ENCODE measurements at regions not wholly inside any gene's neighbourhood (a gene's known extent, or its start where the extent isn't known, plus 50 kb on each side); places are given as distances from the start of the nearest gene placed in this dataset.

DNA sequence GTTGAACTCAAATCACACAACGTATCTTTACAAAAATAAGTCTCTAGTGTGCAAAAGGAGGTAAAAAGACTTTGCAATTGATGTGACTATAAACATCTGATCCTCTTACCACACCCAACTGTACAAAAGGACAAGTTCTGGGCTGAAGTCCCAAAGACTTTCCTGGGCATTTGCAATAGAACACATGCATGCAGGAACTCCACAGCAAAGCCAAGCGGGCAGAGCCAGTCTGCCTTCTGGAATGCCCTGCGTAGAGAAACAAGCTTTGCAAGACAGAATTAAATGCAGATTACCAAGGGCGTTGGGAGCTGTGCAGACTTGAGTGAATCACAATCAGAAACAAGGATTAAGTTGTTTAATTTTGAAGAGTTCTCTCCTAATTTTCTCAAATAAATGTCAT lies 208.4 kb upstream of the ZNF521 start:
- TF ChIP-seq, protein P1, sequence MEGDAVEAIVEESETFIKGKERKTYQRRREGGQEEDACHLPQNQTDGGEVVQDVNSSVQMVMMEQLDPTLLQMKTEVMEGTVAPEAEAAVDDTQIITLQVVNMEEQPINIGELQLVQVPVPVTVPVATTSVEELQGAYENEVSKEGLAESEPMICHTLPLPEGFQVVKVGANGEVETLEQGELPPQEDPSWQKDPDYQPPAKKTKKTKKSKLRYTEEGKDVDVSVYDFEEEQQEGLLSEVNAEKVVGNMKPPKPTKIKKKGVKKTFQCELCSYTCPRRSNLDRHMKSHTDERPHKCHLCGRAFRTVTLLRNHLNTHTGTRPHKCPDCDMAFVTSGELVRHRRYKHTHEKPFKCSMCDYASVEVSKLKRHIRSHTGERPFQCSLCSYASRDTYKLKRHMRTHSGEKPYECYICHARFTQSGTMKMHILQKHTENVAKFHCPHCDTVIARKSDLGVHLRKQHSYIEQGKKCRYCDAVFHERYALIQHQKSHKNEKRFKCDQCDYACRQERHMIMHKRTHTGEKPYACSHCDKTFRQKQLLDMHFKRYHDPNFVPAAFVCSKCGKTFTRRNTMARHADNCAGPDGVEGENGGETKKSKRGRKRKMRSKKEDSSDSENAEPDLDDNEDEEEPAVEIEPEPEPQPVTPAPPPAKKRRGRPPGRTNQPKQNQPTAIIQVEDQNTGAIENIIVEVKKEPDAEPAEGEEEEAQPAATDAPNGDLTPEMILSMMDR (IDR thresholded peaks at IDR 0.05): no peak
- TF ChIP-seq POLR2A (IDR thresholded peaks at IDR 0.05): no peak

All from uterus (tissue), 2 donors.